Keratinocyte (primary cell): ENCODE measurements at regions not wholly inside any gene's neighbourhood (a gene's known extent, or its start where the extent isn't known, plus 50 kb on each side); places are given as distances from the start of the nearest gene placed in this dataset.

ENCODE experiments used
- CTCF ChIP-seq, 3 experiments: IDR thresholded peaks in 1 of 3; conservative IDR thresholded peaks in 1 of 3; optimal IDR thresholded peaks in 1 of 3; 2 replicates in 2 of 3; 3 replicates in 1 of 3; pipeline versions ENCODE3 to v1.5.1; 2011; ENCODE audit warnings: low read length in 3 of 3, mild to moderate bottlenecking in 3 of 3, moderate library complexity in 2 of 3, control low read depth in 1 of 3, inconsistent platforms in 1 of 3; ENCODE audit not compliant: insufficient read depth in 2 of 3; ENCODE audit errors: extremely low read depth in 1 of 3
- EZH2 ChIP-seq: IDR thresholded peaks from one replicate; pipeline ENCODE4 v1.6.1; 2012; ENCODE audit warnings: inconsistent platforms, mild to moderate bottlenecking, low read length, moderate library complexity

- no peak for TF ChIP-seq CTCF (optimal IDR thresholded peaks at IDR 0.05 in 1 of 3, IDR thresholded peaks at IDR 0.05 in 1 of 3, conservative IDR thresholded peaks at IDR 0.05 in 1 of 3; ENCODE audit: extremely low read depth in 1 of 3, insufficient read depth in 2 of 3, low read length in 3 of 3)
- no peak for TF ChIP-seq EZH2
Observed at GRCh38 chr13:62123409-62123808, 707.8 kb upstream of the PCDH20 start.
